NCI-H446 (cell line): ENCODE measurements at regions not wholly inside any gene's neighbourhood (a gene's known extent, or its start where the extent isn't known, plus 50 kb on each side); places are given as distances from the start of the nearest gene placed in this dataset.

ENCODE experiments used
- DNase-seq, 2 experiments: peaks; one replicate each; lab custom pipeline; 2025; lab: John Stamatoyannopoulos, UW

- no peak for DNase-seq
Measured at GRCh38 chr16:73354434-73354833, 306.5 kb upstream of the ZFHX3 start.

GRCh38 chr16:73350707-73351452 is 303.0 kb upstream of the ZFHX3 start:
- DNase-seq = no peak

- no peak for DNase-seq
Measured at GRCh38 chr16:73347500-73348375, 299.8 kb upstream of the ZFHX3 start.

- no peak for DNase-seq
Measured at GRCh38 chr16:73339821-73340220, 291.9 kb upstream of the ZFHX3 start.

- no peak for DNase-seq
Measured at GRCh38 chr16:73337373-73338296, 289.7 kb upstream of the ZFHX3 start.

- DNase-seq = peak in 1 of 2 experiments; percentile 69
Measured at GRCh38 chr16:73329358-73330286, 281.7 kb upstream of the ZFHX3 start.

- DNase-seq = no peak
Measured at GRCh38 chr16:73326770-73327470, 279.0 kb upstream of the ZFHX3 start.

- no peak for DNase-seq
Measured at GRCh38 chr16:73326221-73326620, 278.3 kb upstream of the ZFHX3 start.

GRCh38 chr16:73323880-73324279 is 276.0 kb upstream of the ZFHX3 start:
- peak in 1 of 2 experiments; percentile 50 for DNase-seq

- no peak for DNase-seq
Measured at GRCh38 chr16:73322856-73323255, 274.9 kb upstream of the ZFHX3 start.

- no peak for DNase-seq
Measured at GRCh38 chr16:73321853-73322252, 273.9 kb upstream of the ZFHX3 start.

- DNase-seq = no peak
Measured at GRCh38 chr16:73319737-73320136, 271.8 kb upstream of the ZFHX3 start.

- DNase-seq = no peak
Measured at GRCh38 chr16:73319261-73319660, 271.3 kb upstream of the ZFHX3 start.

- no peak for DNase-seq
Measured at GRCh38 chr16:73317321-73317857, 269.5 kb upstream of the ZFHX3 start.

GRCh38 chr16:73315645-73316044 is 267.7 kb upstream of the ZFHX3 start:
- DNase-seq = no peak

- DNase-seq = no peak
Measured at GRCh38 chr16:73313950-73314349, 266.0 kb upstream of the ZFHX3 start.

GRCh38 chr16:73311857-73312723 is 264.2 kb upstream of the ZFHX3 start:
- no peak for DNase-seq

- DNase-seq = no peak
Measured at GRCh38 chr16:73308771-73309170, 260.8 kb upstream of the ZFHX3 start.

GRCh38 chr16:73306901-73307413 is 259.0 kb upstream of the ZFHX3 start:
- peak in 1 of 2 experiments; percentile 22 for DNase-seq
